CD14-positive monocyte (primary cell): ENCODE measurements at regions not wholly inside any gene's neighbourhood (a gene's known extent, or its start where the extent isn't known, plus 50 kb on each side); places are given as distances from the start of the nearest gene placed in this dataset.

Experiments used
- DNase-seq, 3 donors: peaks; one replicate each; pipeline ENCODE4 v3.0.0-alpha.2; 2011 to 2022
- H2AFZ ChIP-seq: 2 replicates; pipeline ENCODE4 v1.6.0; 2012; ENCODE audit warnings: mild to moderate bottlenecking, low read depth, low read length, inconsistent platforms; ENCODE audit not compliant: insufficient read depth, poor library complexity, severe bottlenecking
- H3K27ac ChIP-seq, 2 donors: 1 replicate in 1 of 2; 2 replicates in 1 of 2; pipeline ENCODE4 v1.5.1; 2012 to 2013; ENCODE audit warnings: low read length in 2 of 2, control low read depth in 1 of 2, inconsistent platforms in 1 of 2, low read depth in 1 of 2, mild to moderate bottlenecking in 1 of 2
- H3K27me3 ChIP-seq, 2 donors: one replicate each; pipeline versions ENCODE4 v1.6.0 to v1.6.1; 2011 to 2013; ENCODE audit warnings: low read length in 2 of 2; ENCODE audit not compliant: control insufficient read depth in 2 of 2, insufficient read depth in 2 of 2
- H3K36me3 ChIP-seq, 2 donors: replicated peaks in 1 of 2; 1 replicate in 1 of 2; 2 replicates in 1 of 2; pipeline versions ENCODE4 v1.5.1 to v1.6.1; 2012 to 2013; ENCODE audit warnings: low read length in 2 of 2, control low read depth in 1 of 2, inconsistent platforms in 1 of 2, mild to moderate bottlenecking in 1 of 2; ENCODE audit not compliant: insufficient read depth in 2 of 2, control insufficient read depth in 1 of 2
- H3K4me1 ChIP-seq, 2 donors: 1 replicate in 1 of 2; 2 replicates in 1 of 2; pipeline versions ENCODE4 v1.5.1 to v1.6.1; 2012 to 2013; ENCODE audit warnings: low read length in 2 of 2, control low read depth in 1 of 2, inconsistent platforms in 1 of 2, mild to moderate bottlenecking in 1 of 2, moderate library complexity in 1 of 2; ENCODE audit not compliant: insufficient read depth in 2 of 2, control insufficient read depth in 1 of 2
- H3K4me2 ChIP-seq: replicated peaks from 2 replicates; pipeline ENCODE3; 2012; ENCODE audit warnings: low read length, moderate library complexity, mild to moderate bottlenecking; ENCODE audit not compliant: poor library complexity, severe bottlenecking; ENCODE audit errors: extremely low read depth
- H3K4me3 ChIP-seq, 3 experiments: fragments of 200-600 bp in 1 of 3; sonication (generic) in 1 of 3; replicated peaks in 1 of 3; 1 replicate in 2 of 3; 2 replicates in 1 of 3; pipeline ENCODE4 v1.5.1; 2011 to 2013; ENCODE audit warnings: low read length in 3 of 3, mild to moderate bottlenecking in 3 of 3, control low read depth in 2 of 3, low read depth in 2 of 3, inconsistent platforms in 1 of 3, moderate library complexity in 1 of 3
- H3K79me2 ChIP-seq: 2 replicates; pipeline ENCODE4 v1.6.0; 2012; ENCODE audit warnings: mild to moderate bottlenecking, control low read depth, inconsistent platforms, low read length, moderate library complexity; ENCODE audit not compliant: insufficient read depth
- H3K9ac ChIP-seq: 2 replicates; pipeline ENCODE4 v1.6.0; 2017; ENCODE audit warnings: low read length, mild to moderate bottlenecking; ENCODE audit not compliant: insufficient read depth, poor library complexity, severe bottlenecking
- H3K9me3 ChIP-seq, 2 donors: replicated peaks in 1 of 2; 1 replicate in 1 of 2; 2 replicates in 1 of 2; pipeline versions ENCODE4 v1.5.1 to v1.6.1; 2012 to 2013; ENCODE audit warnings: low read length in 2 of 2, control low read depth in 1 of 2; ENCODE audit not compliant: control insufficient read depth in 1 of 2, insufficient read depth in 1 of 2
- H4K20me1 ChIP-seq: 2 replicates; pipeline ENCODE4 v1.6.0; 2012; ENCODE audit warnings: mild to moderate bottlenecking, low read length, control low read depth, moderate library complexity; ENCODE audit not compliant: insufficient read depth
- H3K27ac Mint-ChIP-seq, 7 donors: one replicate each; pipeline ENCODE4 v1.8.0; 2020; ENCODE audit warnings: mild to moderate bottlenecking in 7 of 7, mixed read lengths in 7 of 7, moderate library complexity in 6 of 7, inconsistent platforms in 2 of 7
- H3K27me3 Mint-ChIP-seq, 3 donors: one replicate each; pipeline ENCODE4 v1.8.0; 2021 to 2022; ENCODE audit warnings: low read depth in 3 of 3, mild to moderate bottlenecking in 3 of 3, mixed read lengths in 3 of 3, moderate library complexity in 3 of 3, inconsistent platforms in 1 of 3
- H3K36me3 Mint-ChIP-seq, 2 donors: one replicate each; pipeline ENCODE4 v1.8.0; 2020; ENCODE audit warnings: mixed read lengths in 2 of 2, inconsistent platforms in 1 of 2, mild to moderate bottlenecking in 1 of 2
- H3K4me1 Mint-ChIP-seq: one replicate; pipeline ENCODE4 v1.8.0; 2020; ENCODE audit warnings: mild to moderate bottlenecking, mixed read lengths
- H3K4me3 Mint-ChIP-seq, 2 donors: one replicate each; pipeline ENCODE4 v1.8.0; 2020; ENCODE audit warnings: mild to moderate bottlenecking in 2 of 2, mixed read lengths in 2 of 2, moderate library complexity in 1 of 2
- H3K9me3 Mint-ChIP-seq, 7 donors: one replicate each; pipeline ENCODE4 v1.8.0; 2020 to 2022; ENCODE audit warnings: mixed read lengths in 7 of 7, mild to moderate bottlenecking in 6 of 7, moderate library complexity in 6 of 7, inconsistent platforms in 2 of 7
- WGBS: methylation state at CpG from one replicate; pipeline ENCODE4 v1.1.5; 2013; ENCODE audit warnings: missing lambda C conversion rate; ENCODE audit not compliant: insufficient coverage; 5-methylcytosine and 5-hydroxymethylcytosine counted together
- intact Hi-C, 2 donors: fragments of 100-400 bp; cut with micrococcal nuclease; formaldehyde crosslinking; loops; one replicate each; pipeline versions ENCODE4 v1.15.0 to v1.15.1; 2023
- TF ChIP-seq, protein P1 (sequence below): fragments of 200-600 bp; IDR thresholded peaks from one replicate; pipeline ENCODE4 v1.8.0; 2022; ENCODE audit warnings: antibody characterized with exemption, mild to moderate bottlenecking

DNA sequence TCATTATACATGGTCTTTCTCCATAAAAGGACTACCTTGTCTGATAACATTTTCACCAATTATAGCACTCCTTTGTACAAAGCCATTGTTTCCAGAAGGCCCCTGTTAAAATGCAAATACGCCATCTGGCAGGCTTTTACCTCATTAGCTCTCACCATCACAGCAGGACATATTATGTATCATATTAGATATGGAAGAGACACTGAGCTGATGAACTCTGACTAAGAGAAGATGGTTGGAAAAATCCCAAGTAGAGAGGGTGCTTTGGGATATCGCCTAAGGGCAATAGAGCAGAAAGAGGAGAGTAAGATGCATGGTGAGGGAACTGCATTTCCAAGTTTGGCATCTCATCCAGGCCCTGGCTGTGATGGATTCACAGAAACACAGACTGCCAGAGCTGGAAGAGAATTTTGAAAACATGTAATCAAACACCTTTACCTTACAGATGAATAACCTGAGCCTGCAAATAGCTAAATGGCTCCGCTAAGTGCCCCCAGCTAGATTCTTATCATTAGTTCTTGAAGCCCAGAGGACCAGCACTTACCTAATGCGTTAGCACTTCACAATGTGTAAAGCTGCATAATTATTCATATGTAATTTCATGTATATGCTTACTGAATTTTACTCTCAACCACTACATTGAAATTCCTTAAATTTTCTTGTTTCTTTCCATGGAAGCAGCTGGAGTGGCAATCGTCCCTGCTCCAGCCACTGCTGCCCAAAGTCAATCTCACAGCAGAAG, 393.6 kb upstream of the IZUMO3 start:
- H3K4me3 ChIP-seq, result no peak overlapping the region
- intact Hi-C loops, result no loop called here
- H3K9me3 ChIP-seq, result no peaks in the 10 kb centered on the region
- H3K36me3 ChIP-seq, result no peaks in the 10 kb centered on the region
- no peak overlapping the region for H2AFZ ChIP-seq
- TF ChIP-seq, protein P1, sequence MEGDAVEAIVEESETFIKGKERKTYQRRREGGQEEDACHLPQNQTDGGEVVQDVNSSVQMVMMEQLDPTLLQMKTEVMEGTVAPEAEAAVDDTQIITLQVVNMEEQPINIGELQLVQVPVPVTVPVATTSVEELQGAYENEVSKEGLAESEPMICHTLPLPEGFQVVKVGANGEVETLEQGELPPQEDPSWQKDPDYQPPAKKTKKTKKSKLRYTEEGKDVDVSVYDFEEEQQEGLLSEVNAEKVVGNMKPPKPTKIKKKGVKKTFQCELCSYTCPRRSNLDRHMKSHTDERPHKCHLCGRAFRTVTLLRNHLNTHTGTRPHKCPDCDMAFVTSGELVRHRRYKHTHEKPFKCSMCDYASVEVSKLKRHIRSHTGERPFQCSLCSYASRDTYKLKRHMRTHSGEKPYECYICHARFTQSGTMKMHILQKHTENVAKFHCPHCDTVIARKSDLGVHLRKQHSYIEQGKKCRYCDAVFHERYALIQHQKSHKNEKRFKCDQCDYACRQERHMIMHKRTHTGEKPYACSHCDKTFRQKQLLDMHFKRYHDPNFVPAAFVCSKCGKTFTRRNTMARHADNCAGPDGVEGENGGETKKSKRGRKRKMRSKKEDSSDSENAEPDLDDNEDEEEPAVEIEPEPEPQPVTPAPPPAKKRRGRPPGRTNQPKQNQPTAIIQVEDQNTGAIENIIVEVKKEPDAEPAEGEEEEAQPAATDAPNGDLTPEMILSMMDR, result no peak
- H3K4me1 Mint-ChIP-seq, result no peaks in the 10 kb centered on the region
- no peak for DNase-seq
- H4K20me1 ChIP-seq, result no peaks in the 10 kb centered on the region
- no peak overlapping the region for H3K9ac ChIP-seq
- WGBS, result 89% methylated on average over 1 of the region's 5 CpGs
- no peak overlapping the region for H3K27ac ChIP-seq
- H3K27me3 Mint-ChIP-seq, result peaks cover 0 to 4% (median 0%) of the 10 kb centered on the region in 3 donors
- no peak overlapping the region for H3K4me3 Mint-ChIP-seq
- no peaks in the 10 kb centered on the region for H3K27me3 ChIP-seq
- peaks cover 0 to 3% (median 0%) of the 10 kb centered on the region in 7 donors for H3K9me3 Mint-ChIP-seq
- H3K79me2 ChIP-seq, result no peaks in the 10 kb centered on the region
- H3K4me1 ChIP-seq, result no peaks in the 10 kb centered on the region
- no peaks in the 10 kb centered on the region for H3K36me3 Mint-ChIP-seq
- no peak overlapping the region for H3K27ac Mint-ChIP-seq
- H3K4me2 ChIP-seq, result no peak overlapping the region

DNA sequence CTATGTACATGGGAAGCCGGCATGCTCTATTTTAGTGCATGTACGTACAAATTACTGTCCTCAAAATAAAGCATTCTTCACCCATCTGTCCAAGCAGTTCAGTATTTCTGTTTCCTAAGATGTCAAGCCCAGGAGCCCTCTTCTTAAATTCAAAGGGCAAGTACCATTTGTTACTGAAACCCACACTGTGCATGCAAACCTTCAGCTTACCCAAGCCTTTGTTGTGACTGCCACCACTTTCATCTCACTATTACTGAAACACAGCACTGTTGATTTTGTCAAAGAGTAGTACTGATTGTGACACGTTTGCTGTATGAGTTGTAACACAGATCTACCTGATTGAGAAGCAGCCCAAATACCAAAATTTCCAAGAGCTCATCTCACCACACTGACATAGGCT, 390.4 kb upstream of the IZUMO3 start:
- DNase-seq, result no peak
- Histone ChIP-seq H2AFZ (no peak overlapping the region), H3K9me3 (no peaks in the 10 kb centered on the region), H3K4me1 (no peaks in the 10 kb centered on the region), H4K20me1 (no peaks in the 10 kb centered on the region), H3K4me2 (no peak overlapping the region), H3K36me3 (no peaks in the 10 kb centered on the region), H3K9ac (no peak overlapping the region), H3K4me3 (no peak overlapping the region), H3K27ac (no peak overlapping the region), H3K27me3 (no peaks in the 10 kb centered on the region), H3K79me2 (no peaks in the 10 kb centered on the region)
- Mint-ChIP-seq H3K4me1 (no peaks in the 10 kb centered on the region), H3K27ac (no peak overlapping the region), H3K9me3 (peaks cover 0 to 3% (median 0%) of the 10 kb centered on the region in 7 donors), H3K27me3 (peaks cover 0 to 1% (median 0%) of the 10 kb centered on the region in 3 donors), H3K36me3 (no peaks in the 10 kb centered on the region), H3K4me3 (no peak overlapping the region)
- TF ChIP-seq, protein P1, result no peak
- intact Hi-C loops, result no loop called here
- 94% methylated on average over 2 of the region's 3 CpGs for WGBS
